ENCODE measurements at regions not wholly inside any gene's neighbourhood (a gene's known extent, or its start where the extent isn't known, plus 50 kb on each side); places are given as distances from the start of the nearest gene placed in this dataset.

GRCh38 chrX:124440695-124441094 lies 94.3 kb downstream of the SH2D1A start:
- Histone ChIP-seq H3K27ac (ENCODE audit: low read depth, low read length) (no peak overlapping the region), H3K79me2 (ENCODE audit: insufficient read depth, low read length) (no peaks in the 10 kb centered on the region), H3K36me3 (ENCODE audit: control insufficient read depth in 1 of 2, insufficient read depth in 2 of 2, low read length in 2 of 2) (no peaks in the 10 kb centered on the region), H3K4me3 (replicated peaks in 1 of 2; ENCODE audit: low read depth in 1 of 2, low read length in 2 of 2) (no peak overlapping the region), H4K20me1 (ENCODE audit: insufficient read depth) (no peaks in the 10 kb centered on the region), H3K9ac (ENCODE audit: low read length) (no peak overlapping the region), H3K4me2 (ENCODE audit: low read length) (no peak overlapping the region), H3K9me3 (ENCODE audit: control insufficient read depth in 1 of 2, insufficient read depth in 1 of 2, low read depth in 1 of 2, low read length in 2 of 2) (no peaks in the 10 kb centered on the region), H2AFZ (ENCODE audit: low read depth, low read length, poor library complexity, severe bottlenecking) (no peak overlapping the region), H3K4me1 (ENCODE audit: control insufficient read depth in 1 of 2, insufficient read depth in 2 of 2, low read length in 2 of 2) (no peaks in the 10 kb centered on the region), H3K9me2 (ENCODE audit: insufficient read depth) (no peaks in the 10 kb centered on the region), H3K27me3 (ENCODE audit: insufficient read depth, low read length) (no peaks in the 10 kb centered on the region)
- DNase-seq (ENCODE audit: low read depth, low spot score), result no peak
- intact Hi-C loops (cut with micrococcal nuclease), result no loop called here
- CTCF ChIA-PET, result no interaction called here
- TF ChIP-seq EGR1 (IDR thresholded peaks at IDR 0.05; ENCODE audit: low read depth) (no peak), SP1 (IDR thresholded peaks at IDR 0.05; ENCODE audit: low read depth) (no peak), MAX (IDR thresholded peaks at IDR 0.05) (no peak)
- no TSS peak for BruUV-seq (replicated peaks)
- POLR2A ChIA-PET, result no interaction called here
- no peak for ATAC-seq
- RAD21 ChIA-PET (ENCODE audit: low non-redundant PET in 1 of 2, low total read pairs in 2 of 2, uncharacterized antibody in 2 of 2, unreplicated experiment in 2 of 2), result no interaction called here

DNA sequence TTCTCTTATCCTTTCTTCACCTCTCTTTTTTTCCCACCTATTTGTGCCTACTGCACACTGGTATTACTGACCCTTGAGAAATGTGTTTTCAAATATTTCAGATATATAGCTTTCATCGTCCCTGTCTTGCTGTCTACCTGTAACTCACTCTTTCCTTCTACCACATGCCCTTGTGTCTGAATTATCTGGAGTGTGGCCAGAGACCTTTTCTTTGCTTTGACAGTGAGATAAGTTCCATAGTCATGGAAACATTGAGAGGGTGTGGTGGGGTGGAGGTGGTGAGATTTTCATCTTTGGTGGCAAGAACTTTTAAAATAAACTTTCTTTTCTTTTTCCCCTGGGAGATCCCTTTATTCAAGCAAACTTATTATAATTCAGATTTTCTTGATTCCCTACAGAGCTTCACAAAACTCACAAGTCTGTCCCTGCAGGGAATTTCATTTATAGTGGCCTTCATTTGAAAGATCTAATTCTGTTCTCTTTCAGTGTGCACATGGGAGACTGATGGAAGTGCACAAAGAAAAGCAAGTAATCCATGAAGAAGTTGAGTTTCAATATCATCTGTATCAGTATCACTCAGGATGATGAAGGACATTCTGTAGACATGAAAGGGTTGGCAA lies 95.7 kb downstream of the SH2D1A start:
- Histone ChIP-seq H3K27me3 (ENCODE audit: insufficient read depth, low read length) (no peaks in the 10 kb centered on the region), H3K4me1 (ENCODE audit: control insufficient read depth in 1 of 2, insufficient read depth in 2 of 2, low read length in 2 of 2) (no peaks in the 10 kb centered on the region), H3K36me3 (ENCODE audit: control insufficient read depth in 1 of 2, insufficient read depth in 2 of 2, low read length in 2 of 2) (no peaks in the 10 kb centered on the region), H2AFZ (ENCODE audit: low read depth, low read length, poor library complexity, severe bottlenecking) (no peak overlapping the region), H3K79me2 (ENCODE audit: insufficient read depth, low read length) (no peaks in the 10 kb centered on the region), H4K20me1 (ENCODE audit: insufficient read depth) (no peaks in the 10 kb centered on the region), H3K4me3 (replicated peaks in 1 of 2; ENCODE audit: low read depth in 1 of 2, low read length in 2 of 2) (no peak overlapping the region), H3K27ac (ENCODE audit: low read depth, low read length) (no peak overlapping the region), H3K9me2 (ENCODE audit: insufficient read depth) (no peaks in the 10 kb centered on the region), H3K9ac (ENCODE audit: low read length) (no peak overlapping the region), H3K9me3 (ENCODE audit: control insufficient read depth in 1 of 2, insufficient read depth in 1 of 2, low read depth in 1 of 2, low read length in 2 of 2) (no peaks in the 10 kb centered on the region), H3K4me2 (ENCODE audit: low read length) (no peak overlapping the region)
- ATAC-seq (no peak), DNase-seq (ENCODE audit: low read depth, low spot score) (no peak)
- ChIA-PET POLR2A (no interaction called here), RAD21 (ENCODE audit: low non-redundant PET in 1 of 2, low total read pairs in 2 of 2, uncharacterized antibody in 2 of 2, unreplicated experiment in 2 of 2) (no interaction called here), CTCF (no interaction called here)
- no TSS peak for BruUV-seq (replicated peaks)
- intact Hi-C loops (cut with micrococcal nuclease), result no loop called here
- TF ChIP-seq RAD21 (IDR thresholded peaks at IDR 0.05; ENCODE audit: low read depth), result no peak
- TF ChIP-seq YY1 (IDR thresholded peaks at IDR 0.05; ENCODE audit: extremely low read depth, insufficient replicate concordance, low read depth, low read length), result no peak
- TF ChIP-seq CTCF (IDR thresholded peaks at IDR 0.05 in 2 of 3, conservative IDR thresholded peaks at IDR 0.05 in 1 of 3; ENCODE audit: borderline replicate concordance in 1 of 3, insufficient read depth in 1 of 3, low read depth in 2 of 3, low read length in 2 of 3), result no peak
- no peak for TF ChIP-seq ZNF274 (IDR thresholded peaks at IDR 0.05; ENCODE audit: low read depth, low read length)
- TF ChIP-seq SRF (IDR thresholded peaks at IDR 0.05; ENCODE audit: low read depth), result no peak
- no peak for TF ChIP-seq CBX3 (IDR thresholded peaks at IDR 0.05; ENCODE audit: low read depth)
- TF ChIP-seq ZFX (IDR thresholded peaks at IDR 0.05), result no peak
- no peak for TF ChIP-seq SIN3A (IDR thresholded peaks at IDR 0.05; ENCODE audit: low read depth)
- TF ChIP-seq JUND (IDR thresholded peaks at IDR 0.05), result no peak
- no peak for TF ChIP-seq REST (IDR thresholded peaks at IDR 0.05; ENCODE audit: low read depth)
- no peak for TF ChIP-seq MAX (IDR thresholded peaks at IDR 0.05)

Measured in HCT116 (cell line).